ENCODE measurements at regions not wholly inside any gene's neighbourhood (a gene's known extent, or its start where the extent isn't known, plus 50 kb on each side); places are given as distances from the start of the nearest gene placed in this dataset.

DNA sequence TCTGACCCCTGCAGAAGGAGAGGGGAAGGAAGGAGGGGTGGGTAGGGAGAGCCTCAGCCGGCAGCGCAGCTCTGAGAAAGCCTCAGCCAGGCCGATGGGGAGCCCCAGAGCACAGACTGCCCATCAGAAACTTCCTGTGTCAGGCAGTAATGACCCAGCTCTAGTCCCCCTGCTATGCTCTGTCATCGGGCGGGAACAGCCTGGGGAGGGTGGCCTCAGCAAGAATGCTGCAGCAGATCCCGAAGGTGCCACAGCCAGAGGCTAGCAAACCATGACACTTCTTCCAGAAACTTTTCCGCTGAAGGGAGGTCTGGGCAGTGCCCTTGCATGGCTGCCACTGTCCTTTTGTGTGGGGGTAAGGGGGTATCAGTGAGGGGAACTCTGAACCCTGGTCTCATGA lies 279.0 kb downstream of the BCOR start:
- no peak for DNase-seq (ENCODE audit: low read depth, low spot score)

DNA sequence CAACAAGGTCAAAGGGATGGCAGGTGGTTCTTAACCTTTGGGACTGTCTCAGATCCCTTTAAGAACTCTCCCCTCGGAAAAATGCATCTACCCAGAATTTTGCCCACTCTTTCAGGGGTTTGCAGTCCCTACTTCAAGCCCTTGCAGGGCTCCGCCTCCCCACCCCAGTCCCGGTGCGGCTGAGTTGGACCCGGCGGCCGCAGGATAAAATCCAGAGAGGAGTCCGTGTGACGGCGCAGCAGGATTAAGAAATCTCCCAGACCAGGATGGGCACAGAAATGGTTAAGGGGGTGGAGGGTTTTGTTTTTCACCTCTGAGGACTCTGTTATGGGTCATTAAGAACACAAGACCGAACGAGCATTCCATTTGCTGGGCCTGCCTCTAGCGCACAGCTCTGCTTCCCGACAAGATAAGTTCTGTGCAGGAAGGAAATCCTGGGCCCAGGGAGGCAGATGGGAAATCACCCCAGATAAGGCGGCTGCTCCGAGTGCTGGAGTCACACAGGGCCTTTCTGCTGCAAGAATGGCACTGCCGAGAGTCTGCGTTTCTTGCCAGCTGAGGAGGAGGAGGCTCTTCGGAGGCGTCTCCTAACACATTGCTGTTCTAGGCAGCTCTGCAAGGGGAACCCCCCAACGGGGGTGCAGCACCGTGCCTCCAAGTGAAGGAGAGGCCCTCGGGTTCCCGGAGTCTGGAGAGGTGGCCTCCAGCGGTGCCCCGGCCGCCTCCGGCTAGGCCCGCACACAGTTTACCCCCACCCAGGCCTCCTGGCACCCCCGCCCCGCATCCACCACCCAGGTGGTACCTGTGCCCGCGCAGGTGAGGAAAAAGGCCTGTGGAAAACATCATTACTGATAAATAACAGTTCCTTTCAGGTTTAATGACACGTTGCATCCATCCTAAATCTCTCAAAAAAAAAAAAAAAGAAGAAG lies 277.6 kb downstream of the BCOR start:
- DNase-seq (ENCODE audit: low read depth, low spot score) = no peak

DNA sequence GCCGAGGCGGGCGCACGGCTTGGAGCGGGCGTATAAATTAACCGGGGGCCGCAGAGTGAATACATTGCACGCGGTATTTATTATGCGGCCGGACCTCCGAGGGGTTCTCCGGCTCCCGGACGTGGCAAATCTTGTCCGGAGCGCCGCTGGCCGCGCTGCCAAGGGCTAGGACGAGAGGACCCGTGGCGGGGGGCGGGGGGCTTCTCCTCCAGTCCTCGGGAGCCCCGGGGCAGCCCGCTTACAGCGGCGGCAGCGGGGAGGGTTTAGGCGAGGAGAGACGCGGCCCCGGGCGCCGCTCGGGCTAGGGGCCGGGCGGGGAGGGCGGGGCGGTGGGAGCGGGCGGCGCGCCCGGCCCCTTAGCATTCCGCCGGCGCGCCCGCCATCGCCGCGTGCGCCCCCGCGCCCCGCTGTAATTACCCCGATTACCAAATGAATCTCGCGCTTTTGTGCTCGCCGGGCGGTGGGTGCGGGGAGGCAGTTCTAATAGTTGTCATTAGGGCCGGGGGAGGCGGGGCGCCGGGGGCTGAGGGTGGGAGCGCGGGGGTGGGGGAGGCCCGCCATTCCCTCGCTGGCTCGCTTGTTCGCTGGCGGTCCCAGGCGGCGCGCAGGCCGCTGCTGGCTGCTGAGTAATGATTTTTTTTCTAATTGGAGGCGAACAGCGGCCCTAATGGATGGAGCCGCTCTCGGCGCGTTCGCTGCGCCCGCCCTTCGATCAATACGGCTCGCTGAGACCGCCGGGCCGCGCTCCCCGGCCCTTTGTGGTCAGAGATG lies 276.6 kb downstream of the BCOR start:
- DNase-seq (ENCODE audit: low read depth, low spot score) = peak; percentile 64

DNA sequence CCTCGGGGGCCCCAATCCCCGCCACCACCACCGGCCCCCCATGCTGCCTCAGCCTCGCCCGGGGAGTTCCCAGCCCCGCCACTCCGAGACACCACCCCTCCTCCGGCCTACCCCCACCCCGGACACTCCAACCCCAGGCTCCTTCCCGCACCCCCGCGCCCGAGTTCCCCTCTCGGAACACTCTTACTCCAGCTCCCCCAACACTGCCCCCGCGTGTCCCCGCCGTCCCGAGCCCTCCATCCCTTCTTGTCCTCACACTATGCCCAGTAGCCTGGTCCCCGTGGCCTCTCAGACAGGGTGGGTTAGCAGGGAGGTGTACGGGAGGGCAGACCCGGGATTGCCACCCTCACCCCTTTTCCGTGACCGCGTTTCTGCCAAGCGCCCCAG lies 276.1 kb downstream of the BCOR start:
- no peak for DNase-seq (ENCODE audit: low read depth, low spot score)

DNA sequence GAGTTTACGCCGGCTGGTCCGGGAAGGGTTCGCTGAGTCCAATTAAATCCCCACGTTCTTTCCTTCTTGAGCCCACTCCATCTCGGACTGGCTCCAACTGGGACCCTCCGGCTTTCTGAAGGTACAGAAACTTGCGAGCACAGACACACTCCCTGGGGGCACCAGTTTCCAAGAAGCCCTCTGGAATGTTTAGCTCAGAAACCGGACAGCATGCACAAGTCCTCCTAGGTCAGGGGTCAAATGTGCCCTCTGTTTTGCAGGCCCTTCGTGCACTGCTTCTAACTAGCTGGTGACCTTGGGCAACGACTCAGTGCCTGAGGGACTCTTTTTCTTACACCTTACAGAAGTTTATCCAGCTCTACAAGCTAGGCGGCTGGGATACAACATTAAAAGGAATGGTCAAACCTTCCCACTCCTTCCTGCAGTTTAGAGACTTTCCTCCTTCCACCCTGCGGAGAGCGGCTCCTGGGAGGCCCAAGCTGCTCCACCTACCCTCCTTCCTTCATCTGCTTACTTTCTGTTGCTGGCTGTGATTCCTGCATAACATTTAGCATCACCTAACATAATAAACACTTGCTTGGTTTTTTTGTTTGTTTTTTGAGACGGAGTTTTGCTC lies 275.5 kb downstream of the BCOR start:
- DNase-seq (ENCODE audit: low read depth, low spot score) = no peak

DNA sequence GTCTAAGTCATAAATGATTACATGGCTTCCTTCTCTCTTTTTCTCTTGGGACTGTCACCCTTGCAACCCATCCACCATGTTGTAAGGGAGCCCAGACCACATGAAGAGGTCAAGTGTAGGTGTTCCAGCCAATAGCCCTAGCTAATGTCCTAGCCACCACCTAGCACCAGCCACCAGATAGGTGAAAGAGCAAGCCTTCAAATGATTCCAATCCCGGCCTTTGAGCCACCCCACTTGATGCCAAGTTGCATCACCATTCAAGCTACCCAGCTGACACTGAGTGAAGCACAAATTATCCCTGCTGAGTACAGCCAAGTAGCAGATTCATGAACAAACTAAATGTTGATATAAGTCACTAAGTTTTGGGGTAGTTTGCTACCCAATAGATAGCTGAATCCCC lies 274.3 kb downstream of the BCOR start:
- no peak for DNase-seq (ENCODE audit: low read depth, low spot score)

DNA sequence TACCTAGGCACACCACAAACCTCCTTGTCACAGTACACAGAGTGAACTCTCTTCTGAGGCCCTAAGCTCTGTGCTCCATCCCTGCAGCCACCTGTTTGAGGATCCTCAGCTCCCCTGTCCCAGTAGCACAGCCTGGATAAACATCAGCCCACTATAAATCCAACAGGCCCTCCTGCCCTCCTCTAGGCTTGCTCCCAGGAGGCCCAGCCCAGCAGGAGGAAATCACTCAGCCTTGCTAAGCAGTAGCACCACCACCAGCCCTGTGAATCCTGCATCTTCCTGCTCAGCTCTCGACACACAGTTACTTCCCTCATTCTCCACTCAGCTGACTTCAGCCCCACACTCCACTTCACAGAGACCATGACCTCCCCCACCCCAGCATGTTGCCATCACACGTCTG lies 273.9 kb downstream of the BCOR start:
- no peak for DNase-seq (ENCODE audit: low read depth, low spot score)

DNA sequence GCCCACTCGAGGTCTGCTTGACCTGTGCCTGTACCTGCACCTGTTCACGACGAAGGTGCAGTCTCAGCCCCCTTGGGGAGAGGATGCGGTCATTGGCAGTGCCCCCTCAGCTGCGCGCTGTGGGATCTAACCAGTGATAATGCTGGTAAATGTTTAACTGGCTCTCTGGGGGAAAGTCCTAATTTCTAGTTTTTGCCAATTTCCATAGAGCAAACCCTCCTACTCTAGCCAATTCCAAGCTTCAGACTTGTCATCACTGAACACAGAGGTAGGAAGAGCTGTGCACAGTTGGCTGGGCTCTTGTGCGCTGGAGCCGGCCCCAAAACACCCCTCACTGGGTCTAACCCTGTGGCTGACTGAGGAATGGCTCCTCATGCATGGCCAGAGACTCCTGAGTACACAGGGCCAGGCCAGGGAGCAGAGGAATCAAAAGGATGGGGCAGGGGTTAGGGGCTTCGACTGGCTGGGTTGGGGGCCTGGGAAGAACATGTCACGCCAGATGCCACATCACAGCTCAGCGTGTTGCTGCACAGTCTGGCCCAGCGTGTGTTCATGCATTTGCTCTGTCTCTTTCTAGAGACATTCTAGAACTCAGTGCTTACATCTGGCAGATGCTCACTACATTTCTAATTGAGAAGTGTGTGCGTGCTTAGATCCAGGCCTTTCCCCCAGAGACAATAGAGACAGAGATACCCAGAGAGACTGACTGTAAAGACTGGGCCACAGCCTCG lies 270.8 kb downstream of the BCOR start:
- no peak for DNase-seq (ENCODE audit: low read depth, low spot score)

DNA sequence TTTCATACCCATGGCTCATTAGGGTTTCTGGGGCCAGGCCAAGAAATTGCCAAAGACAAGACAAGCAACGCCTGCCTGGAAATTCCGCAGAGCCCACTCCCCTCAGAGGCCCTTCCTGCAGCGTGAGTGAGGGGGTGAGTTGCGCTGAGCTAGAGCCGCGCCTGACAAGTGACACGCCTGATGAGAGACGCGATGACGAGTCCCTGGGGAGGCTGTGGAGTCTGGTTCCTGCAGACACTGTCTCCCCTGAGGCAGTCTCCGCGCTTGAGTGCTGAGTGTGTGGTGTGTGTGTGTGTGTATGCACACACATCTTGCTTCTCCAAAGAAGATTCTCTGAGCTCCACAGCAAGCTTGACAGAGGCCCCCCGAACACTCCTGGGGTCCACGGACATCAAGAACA lies 269.8 kb downstream of the BCOR start:
- DNase-seq (ENCODE audit: low read depth, low spot score) = no peak

DNA sequence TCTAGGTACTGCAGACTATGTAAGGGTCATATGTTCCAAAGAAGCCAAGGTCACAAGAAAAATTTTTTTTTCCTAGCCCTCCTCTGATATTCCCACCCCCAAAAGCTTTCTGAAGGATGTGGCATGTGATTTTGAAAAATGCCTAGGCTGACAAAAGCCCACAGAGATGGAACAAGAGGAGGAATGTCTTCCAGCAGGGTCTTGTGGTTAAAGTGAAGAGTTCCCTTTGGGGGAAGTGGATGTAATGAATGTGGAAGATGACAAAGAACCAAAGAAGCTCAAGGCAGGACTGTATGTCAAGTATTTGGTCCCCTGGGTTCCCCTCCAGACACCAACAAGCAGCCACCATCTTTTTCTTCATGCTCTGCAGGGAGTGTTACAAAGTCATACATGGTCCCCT lies 268.8 kb downstream of the BCOR start:
- DNase-seq (ENCODE audit: low read depth, low spot score) = no peak

DNA sequence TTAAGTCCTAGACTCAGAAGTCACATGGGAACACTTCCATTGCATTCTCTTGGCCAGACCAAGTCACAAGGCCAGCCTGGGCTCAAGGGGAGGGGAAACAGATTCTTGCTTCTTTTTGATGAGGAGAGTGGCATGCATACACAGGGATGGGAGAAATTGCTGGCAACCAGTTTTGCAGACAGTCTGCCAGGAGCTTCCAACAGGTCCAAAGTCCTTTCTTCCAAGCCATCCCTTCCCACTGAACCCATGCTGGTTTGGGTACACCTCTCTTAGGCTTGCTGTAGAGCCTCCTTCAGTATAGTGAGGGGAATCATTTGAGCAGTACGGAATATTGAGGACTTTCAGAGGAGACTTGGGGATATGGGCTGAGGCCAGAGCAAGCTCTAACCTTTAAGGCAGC lies 267.8 kb downstream of the BCOR start:
- no peak for DNase-seq (ENCODE audit: low read depth, low spot score)

DNA sequence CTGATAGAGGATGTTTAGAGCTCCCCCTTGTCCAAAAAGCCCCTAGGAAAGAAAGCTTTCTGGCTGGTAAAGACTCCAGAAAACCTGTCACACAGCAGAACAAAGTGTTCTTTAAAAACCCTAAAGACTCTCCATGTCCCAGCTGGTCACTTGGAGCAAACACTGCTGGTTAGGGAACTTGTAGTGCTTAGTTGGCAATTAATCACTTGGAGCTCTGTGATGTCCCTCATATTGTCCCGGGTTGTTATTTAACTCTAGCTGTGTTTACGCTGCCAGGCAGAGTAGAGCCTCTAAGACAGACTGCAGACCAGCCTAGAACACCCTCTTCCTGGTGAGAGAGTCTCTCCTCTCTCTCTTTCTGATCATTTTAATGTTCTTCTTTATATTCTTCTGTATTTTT lies 267.3 kb downstream of the BCOR start:
- DNase-seq (ENCODE audit: low read depth, low spot score) = no peak

DNA sequence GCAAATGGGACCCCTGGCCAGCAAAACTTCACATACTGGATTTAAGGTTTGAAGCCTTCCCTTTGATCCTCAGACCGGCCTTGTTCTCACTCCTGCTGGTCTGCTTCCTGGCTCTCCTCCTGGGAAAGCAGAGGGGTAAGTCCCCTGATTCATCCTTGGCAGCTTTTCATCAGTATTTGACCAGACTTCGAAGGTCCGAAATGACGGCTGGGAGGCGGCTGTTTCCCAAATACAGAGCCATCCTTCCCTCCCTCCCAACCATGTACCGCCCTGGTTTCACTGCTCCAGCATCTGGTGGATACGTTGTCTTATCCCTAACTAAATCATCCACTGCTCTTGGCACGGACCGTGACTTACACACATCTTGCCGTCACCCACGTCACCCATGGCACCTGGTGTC lies 265.5 kb downstream of the BCOR start:
- no peak for DNase-seq (ENCODE audit: low read depth, low spot score)

DNA sequence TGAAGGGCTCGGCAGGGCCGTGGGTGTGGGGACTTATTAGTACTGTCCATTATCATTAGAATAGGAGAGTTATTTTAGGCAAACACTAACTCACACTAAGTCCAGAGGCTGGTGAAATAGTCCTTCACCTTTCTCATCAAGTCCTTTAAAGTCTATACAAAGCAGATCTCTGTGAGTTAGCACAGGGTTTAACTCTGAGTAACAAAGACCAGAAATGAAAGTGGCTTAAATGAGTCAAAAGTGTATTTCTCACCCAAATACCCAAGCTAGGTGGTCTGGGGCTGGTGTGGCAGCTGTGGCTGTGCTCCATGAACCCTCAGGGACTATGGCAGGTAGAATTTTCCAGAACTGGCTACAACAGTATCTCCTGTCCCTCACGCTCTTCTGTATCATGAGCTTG lies 263.2 kb downstream of the BCOR start:
- DNase-seq (ENCODE audit: low read depth, low spot score) = no peak

DNA sequence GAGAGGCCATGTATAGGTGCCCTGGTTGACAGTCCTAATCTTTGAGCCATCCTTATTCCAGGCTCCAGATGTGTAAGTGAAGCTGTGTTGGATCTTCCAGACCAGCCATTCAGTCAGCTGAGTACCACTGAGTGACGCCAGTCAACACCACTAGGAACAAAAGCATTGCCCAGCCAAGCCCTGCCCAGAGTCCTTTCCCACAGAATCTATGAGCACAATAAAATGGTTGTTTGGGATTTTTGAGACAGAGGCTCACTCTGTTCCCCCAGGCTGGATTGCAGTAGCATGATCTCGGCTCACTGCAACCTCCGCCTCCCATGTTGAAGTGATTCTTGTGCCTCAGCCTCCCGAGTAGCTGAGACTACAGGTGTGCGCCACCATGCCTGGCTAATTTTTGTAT lies 262.5 kb downstream of the BCOR start:
- DNase-seq (ENCODE audit: low read depth, low spot score) = no peak

DNA sequence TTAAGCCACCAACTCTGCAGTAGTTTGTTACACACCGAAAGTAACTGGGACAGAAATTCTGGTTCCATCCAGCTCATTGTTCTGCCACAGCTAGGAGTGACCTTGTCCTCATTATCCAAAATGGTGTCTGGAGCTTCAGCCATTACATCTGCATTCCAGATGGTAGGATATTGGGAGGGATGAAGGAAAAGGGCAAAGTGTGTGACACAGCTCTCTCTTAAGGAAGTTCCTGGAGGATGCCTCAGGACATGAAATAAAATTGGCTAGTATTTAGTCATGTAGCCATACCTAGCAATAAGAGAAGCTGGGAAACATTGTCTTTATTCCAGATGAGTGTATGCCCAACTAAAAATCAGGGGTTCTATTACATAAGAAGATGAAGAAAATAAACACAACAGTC lies 262.0 kb downstream of the BCOR start:
- DNase-seq (ENCODE audit: low read depth, low spot score) = no peak

DNA sequence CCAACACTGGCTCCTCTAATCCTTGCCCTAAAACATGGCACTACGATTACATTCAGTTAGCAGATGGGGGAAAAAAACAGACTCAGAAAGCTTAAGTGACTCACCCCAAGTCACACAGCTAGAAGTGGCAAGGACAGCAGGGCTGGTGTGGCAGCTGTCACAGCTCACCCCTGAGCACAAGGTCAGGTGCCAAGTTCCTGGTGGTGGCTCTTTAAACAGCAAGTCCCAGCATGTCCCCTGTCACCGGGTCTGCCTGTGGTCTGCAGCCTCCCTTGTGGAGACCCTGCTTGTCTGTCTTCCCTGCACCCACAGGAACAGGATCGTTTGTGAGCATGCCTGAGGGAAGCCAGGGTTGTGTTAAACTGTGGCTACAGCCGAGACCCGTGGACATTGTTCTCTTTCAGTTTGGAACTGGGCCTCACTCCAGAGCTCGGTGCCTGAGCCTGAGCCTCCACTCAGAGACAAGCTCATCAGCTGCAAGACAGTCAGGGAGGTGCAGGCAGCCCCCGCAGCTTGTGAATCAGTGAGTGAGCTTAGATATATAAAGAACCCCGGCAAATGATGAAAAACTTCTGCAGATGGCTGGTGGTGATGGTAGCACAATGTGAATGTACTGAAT lies 260.8 kb downstream of the BCOR start:
- DNase-seq (ENCODE audit: low read depth, low spot score) = no peak

DNA sequence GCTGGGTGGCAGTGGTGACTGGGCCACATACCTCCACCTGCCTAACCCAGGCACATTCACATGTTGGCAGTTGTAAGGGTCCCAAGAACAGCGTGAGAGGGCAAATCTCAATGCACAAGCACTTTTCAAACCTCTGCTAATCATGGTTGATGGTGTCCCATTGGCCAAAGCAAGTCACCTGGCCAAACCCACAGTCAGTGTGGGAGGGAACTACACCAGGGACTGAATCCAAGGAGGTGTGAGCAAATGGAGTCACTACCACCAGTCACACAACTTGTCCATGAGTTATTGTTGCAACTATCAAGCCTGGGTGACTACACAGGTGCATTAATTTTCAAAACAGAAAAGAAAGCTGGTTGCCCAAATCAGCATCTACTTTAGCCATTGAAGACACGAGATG lies 260.1 kb downstream of the BCOR start:
- no peak for DNase-seq (ENCODE audit: low read depth, low spot score)

DNA sequence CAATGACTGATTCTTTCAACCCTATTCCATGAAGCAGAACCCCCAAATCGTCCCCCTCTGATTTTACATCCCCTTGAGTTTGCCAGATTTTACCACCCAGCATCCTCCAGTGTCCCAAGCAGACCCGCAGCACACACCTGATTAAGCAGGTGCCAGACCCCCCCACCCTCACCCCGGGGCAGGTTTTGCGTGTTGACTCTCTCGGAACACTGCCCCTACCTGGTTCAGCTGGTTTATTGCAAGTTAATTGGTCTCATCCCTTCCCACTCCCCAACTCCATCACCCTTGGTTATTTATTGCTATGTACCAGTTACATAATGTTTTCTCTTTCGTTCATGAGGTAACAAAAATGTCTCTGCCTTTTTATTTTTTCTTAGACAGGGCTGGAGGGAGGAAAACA lies 258.4 kb downstream of the BCOR start:
- DNase-seq (ENCODE audit: low read depth, low spot score) = no peak

DNA sequence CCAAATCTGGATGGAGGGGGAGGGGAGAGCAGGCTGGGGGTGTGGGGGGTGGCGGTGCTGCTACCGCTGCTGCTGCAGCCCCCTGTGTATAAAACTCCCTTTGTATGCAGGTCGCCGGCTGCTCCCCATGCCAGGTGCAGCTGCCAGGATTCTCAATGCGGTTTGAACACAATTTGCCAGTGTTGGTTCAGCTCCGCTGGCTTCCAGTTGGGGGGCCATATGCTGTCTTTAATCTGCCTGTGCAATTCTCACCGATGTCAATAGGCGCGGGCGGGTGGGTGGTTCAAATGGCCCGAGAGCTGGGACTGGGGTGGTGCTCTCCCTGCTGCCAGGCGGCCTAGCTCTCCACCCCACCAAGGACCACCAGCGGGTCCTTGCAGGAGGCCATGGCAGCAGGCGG lies 257.6 kb downstream of the BCOR start:
- DNase-seq (ENCODE audit: low read depth, low spot score) = no peak

DNA sequence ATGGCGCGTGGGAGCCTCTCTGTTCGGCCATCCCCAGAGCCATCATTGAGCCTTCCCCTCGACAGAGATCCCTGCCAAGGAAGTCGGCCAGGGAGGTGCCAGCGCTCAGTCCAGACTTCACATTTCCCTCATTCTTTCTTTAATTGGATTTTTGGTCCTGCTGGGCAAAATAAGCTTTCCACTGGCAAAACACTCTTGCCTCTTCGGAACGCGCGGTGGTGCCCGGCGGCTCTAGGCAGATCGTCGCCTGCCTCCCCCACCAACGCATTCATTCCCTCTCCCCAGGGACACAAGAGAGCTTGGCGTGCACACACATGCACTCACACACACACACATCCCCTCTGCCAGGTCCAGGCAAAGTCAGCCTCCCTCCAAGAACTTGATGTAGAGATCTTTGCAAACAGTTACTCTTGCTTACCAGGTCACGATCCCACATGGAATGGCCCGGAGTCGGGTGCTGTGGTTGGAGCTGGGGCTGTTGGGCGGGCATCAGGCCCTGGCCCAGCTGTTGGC lies 257.1 kb downstream of the BCOR start:
- DNase-seq (ENCODE audit: low read depth, low spot score) = no peak
